HEK293T (cell line): ENCODE measurements at regions not wholly inside any gene's neighbourhood (a gene's known extent, or its start where the extent isn't known, plus 50 kb on each side); places are given as distances from the start of the nearest gene placed in this dataset.

ENCODE experiments used
- CTCF ChIA-PET: fragments of 350-600 bp; formaldehyde crosslinking; extraction: SDS; loops from one replicate; lab custom pipeline; 2021; ENCODE audit warnings: antibody characterized with exemption, inconsistent platforms; lab: Yijun Ruan, JAX
- POLR2A ChIA-PET: fragments of 350-600 bp; formaldehyde crosslinking; extraction: SDS; loops from one replicate; lab custom pipeline; 2020; ENCODE audit warnings: antibody characterized with exemption, inconsistent platforms; lab: Yijun Ruan, JAX
- DNase-seq: peaks from one replicate; pipeline ENCODE4 v3.0.0; 2012; ENCODE audit warnings: mixed read lengths; ENCODE audit errors: extremely low spot score
- ARNT ChIP-seq: fragments of 450-650 bp; IDR thresholded peaks from 2 replicates; pipeline ENCODE4 v1.6.1; 2017; ENCODE audit warnings: mild to moderate bottlenecking
- BHLHE40 ChIP-seq: fragments of 450-650 bp; IDR thresholded peaks from 2 replicates; pipeline ENCODE4 v1.6.1; 2016; ENCODE audit warnings: mild to moderate bottlenecking, moderate library complexity, borderline replicate concordance
- CTBP1 ChIP-seq: fragments of 450-650 bp; IDR thresholded peaks from 2 replicates; pipeline ENCODE4 v1.6.1; 2016; ENCODE audit warnings: borderline replicate concordance
- ELF4 ChIP-seq: fragments of 450-650 bp; IDR thresholded peaks from 2 replicates; pipeline ENCODE4 v1.6.1; 2017; ENCODE audit warnings: antibody characterized with exemption
- FOXA1 ChIP-seq: fragments of 450-650 bp; IDR thresholded peaks from 2 replicates; pipeline ENCODE4 v1.6.1; 2016; ENCODE audit warnings: mild to moderate bottlenecking
- FOXK2 ChIP-seq: fragments of 450-650 bp; IDR thresholded peaks from 2 replicates; pipeline ENCODE4 v1.6.1; 2016; ENCODE audit warnings: mild to moderate bottlenecking
- FOXM1 ChIP-seq: fragments of 450-650 bp; IDR thresholded peaks from 2 replicates; pipeline ENCODE4 v1.6.1; 2017; ENCODE audit warnings: mild to moderate bottlenecking, borderline replicate concordance
- HDGF ChIP-seq: fragments of 450-650 bp; IDR thresholded peaks from 2 replicates; pipeline ENCODE4 v1.6.1; 2017; ENCODE audit warnings: antibody characterized with exemption, borderline replicate concordance
- L3MBTL2 ChIP-seq: fragments of 450-650 bp; conservative IDR thresholded peaks from 2 replicates; pipeline ENCODE4 v1.6.1; 2016; ENCODE audit warnings: mild to moderate bottlenecking
- LEF1 ChIP-seq: fragments of 450-650 bp; IDR thresholded peaks from 2 replicates; pipeline ENCODE4 v1.6.1; 2017; ENCODE audit warnings: mild to moderate bottlenecking, borderline replicate concordance
- NFRKB ChIP-seq: fragments of 450-650 bp; IDR thresholded peaks from 2 replicates; pipeline ENCODE4 v1.6.1; 2016; ENCODE audit warnings: mild to moderate bottlenecking, moderate library complexity
- SP1 ChIP-seq: fragments of 450-650 bp; IDR thresholded peaks from 2 replicates; pipeline ENCODE4 v1.6.1; 2017
- SUZ12 ChIP-seq: fragments of 450-650 bp; IDR thresholded peaks from 2 replicates; pipeline ENCODE4 v1.6.1; 2016; ENCODE audit warnings: mild to moderate bottlenecking
- TARDBP ChIP-seq: fragments of 450-650 bp; IDR thresholded peaks from 2 replicates; pipeline ENCODE4 v1.6.1; 2016
- ZNF384 ChIP-seq: fragments of 450-650 bp; IDR thresholded peaks from 2 replicates; pipeline ENCODE4 v1.6.1; 2016
- TF ChIP-seq, protein P1 (sequence below): fragments of 450-650 bp; IDR thresholded peaks from 2 replicates; pipeline ENCODE4 v1.6.1; 2016

- CTCF ChIA-PET = no interaction called here
- no peak for TF ChIP-seq FOXA1
- TF ChIP-seq BHLHE40 = no peak
- TF ChIP-seq, protein P1, sequence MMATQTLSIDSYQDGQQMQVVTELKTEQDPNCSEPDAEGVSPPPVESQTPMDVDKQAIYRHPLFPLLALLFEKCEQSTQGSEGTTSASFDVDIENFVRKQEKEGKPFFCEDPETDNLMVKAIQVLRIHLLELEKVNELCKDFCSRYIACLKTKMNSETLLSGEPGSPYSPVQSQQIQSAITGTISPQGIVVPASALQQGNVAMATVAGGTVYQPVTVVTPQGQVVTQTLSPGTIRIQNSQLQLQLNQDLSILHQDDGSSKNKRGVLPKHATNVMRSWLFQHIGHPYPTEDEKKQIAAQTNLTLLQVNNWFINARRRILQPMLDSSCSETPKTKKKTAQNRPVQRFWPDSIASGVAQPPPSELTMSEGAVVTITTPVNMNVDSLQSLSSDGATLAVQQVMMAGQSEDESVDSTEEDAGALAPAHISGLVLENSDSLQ = no peak
- no peak for TF ChIP-seq HDGF
- TF ChIP-seq NFRKB = no peak
- TF ChIP-seq FOXM1 = no peak
- TF ChIP-seq CTBP1 = no peak
- no peak for TF ChIP-seq TARDBP
- no peak for TF ChIP-seq ARNT
- TF ChIP-seq L3MBTL2 = no peak
- TF ChIP-seq SUZ12 = no peak
- no peak for TF ChIP-seq ELF4
- no peak for TF ChIP-seq FOXK2
- TF ChIP-seq LEF1 = no peak
- no peak for TF ChIP-seq SP1
- TF ChIP-seq ZNF384 = no peak
- no peak for DNase-seq
- POLR2A ChIA-PET = no interaction called here
Measured at GRCh38 chr13:105996391-105997025, 539.0 kb downstream of the EFNB2 start.

- no peak for TF ChIP-seq FOXM1
- ChIA-PET CTCF (no interaction called here), POLR2A (no interaction called here)
- DNase-seq = no peak
Measured at GRCh38 chr13:105994340-105994739, 541.1 kb downstream of the EFNB2 start.

- ChIA-PET CTCF (no interaction called here), POLR2A (no interaction called here)
- TF ChIP-seq NFRKB (no peak), CTBP1 (no peak), LEF1 (no peak), BHLHE40 (no peak), HDGF (no peak), FOXK2 (no peak), FOXM1 (no peak), ZNF384 (no peak), FOXA1 (no peak), ELF4 (no peak)
- DNase-seq = no peak
Measured at GRCh38 chr13:105991622-105992277, 543.7 kb downstream of the EFNB2 start.

DNA sequence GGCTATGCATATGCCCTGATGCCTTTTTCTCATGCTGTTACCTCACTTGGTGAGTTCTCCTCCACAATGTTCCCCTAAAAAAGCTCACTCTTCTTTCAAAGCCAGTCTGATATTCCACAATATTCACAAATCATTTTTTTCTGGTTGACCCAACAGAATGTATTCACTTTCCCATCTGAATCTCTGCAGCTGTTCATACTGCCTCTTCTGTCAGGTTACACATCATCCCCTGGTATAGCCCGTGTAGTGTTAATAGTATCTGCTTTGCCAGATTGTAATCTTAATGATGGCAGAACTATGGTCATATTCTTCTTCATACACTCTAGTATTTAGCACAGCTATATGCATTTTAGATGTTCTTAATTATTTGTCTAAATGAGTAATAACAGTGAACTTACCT is 544.3 kb downstream of the EFNB2 start:
- POLR2A ChIA-PET = no interaction called here
- no peak for DNase-seq
- TF ChIP-seq FOXA1 (no peak), SP1 (no peak), ELF4 (no peak), CTBP1 (no peak), BHLHE40 (no peak), FOXM1 (no peak), ARNT (no peak), HDGF (no peak), NFRKB (no peak)
- CTCF ChIA-PET = no interaction called here

- no peak for DNase-seq
- TF ChIP-seq HDGF (no peak), BHLHE40 (no peak), FOXM1 (no peak), CTBP1 (no peak), SP1 (no peak), ELF4 (no peak), FOXA1 (no peak), ZNF384 (no peak), SUZ12 (no peak), LEF1 (no peak), FOXK2 (no peak), ARNT (no peak), TARDBP (no peak), L3MBTL2 (no peak)
- TF ChIP-seq, protein P1 = no peak
Measured at GRCh38 chr13:105990256-105990958, 545.1 kb downstream of the EFNB2 start.

GRCh38 chr13:105984646-105985045 is 550.8 kb downstream of the EFNB2 start:
- POLR2A ChIA-PET = no interaction called here
- CTCF ChIA-PET = no interaction called here
- TF ChIP-seq CTBP1 (no peak), SUZ12 (no peak), FOXK2 (no peak), ARNT (no peak), NFRKB (no peak), HDGF (no peak), ZNF384 (no peak), TARDBP (no peak), LEF1 (no peak), BHLHE40 (no peak), FOXA1 (no peak), FOXM1 (no peak), ELF4 (no peak), L3MBTL2 (no peak)
- TF ChIP-seq, protein P1 = no peak
- DNase-seq = no peak

More at GRCh38 chr13:105990256-105990958, 545.1 kb downstream of the EFNB2 start:
- POLR2A ChIA-PET = no interaction called here
- CTCF ChIA-PET = no interaction called here
